Fibroblast of skin of abdomen (primary cell): ENCODE measurements at regions not wholly inside any gene's neighbourhood (a gene's known extent, or its start where the extent isn't known, plus 50 kb on each side); places are given as distances from the start of the nearest gene placed in this dataset.

Source experiments
- DNase-seq: peaks from one replicate; pipeline ENCODE4 v3.0.0-alpha.2; 2013

GRCh38 chr9:14466828-14467227 lies 152.9 kb upstream of the NFIB start:
- DNase-seq = no peak

DNA sequence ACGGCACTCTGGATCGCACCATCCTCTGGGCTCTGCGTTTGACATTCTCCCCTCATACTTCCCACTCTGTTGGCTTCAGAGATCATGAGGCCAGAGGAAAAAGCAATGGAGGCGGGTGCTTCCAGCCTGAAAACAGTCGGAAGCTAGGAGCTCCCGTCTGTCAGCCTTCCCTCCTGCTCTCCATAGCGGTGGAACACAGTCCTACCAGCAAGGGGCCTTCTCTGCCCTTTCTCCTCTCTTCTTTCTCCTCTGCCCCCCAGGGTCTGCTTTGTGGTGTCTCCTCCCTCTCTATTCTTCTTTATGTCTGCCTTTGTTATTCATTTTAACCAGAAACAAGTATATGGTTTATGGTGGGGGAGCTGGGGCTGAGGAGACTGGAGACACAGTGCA lies 152.5 kb upstream of the NFIB start:
- DNase-seq = no peak

DNA sequence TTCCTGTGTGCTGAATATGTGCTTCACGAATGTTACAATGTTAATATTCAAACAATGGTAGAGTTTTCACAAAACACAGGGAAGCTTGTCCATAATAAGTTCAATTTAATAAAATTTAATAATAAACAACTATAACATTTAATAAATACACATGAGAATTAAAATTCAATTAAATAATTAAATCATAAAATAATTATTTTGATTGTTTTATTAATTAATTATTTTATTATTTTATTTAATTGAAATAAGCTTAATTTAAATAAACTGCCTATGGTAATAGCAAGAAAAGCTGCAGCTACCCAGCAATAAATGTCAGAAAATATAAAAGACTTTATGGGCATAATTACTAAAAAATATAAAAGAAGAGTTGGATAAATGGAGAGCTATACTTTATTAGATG lies 149.0 kb upstream of the NFIB start:
- no peak for DNase-seq

DNA sequence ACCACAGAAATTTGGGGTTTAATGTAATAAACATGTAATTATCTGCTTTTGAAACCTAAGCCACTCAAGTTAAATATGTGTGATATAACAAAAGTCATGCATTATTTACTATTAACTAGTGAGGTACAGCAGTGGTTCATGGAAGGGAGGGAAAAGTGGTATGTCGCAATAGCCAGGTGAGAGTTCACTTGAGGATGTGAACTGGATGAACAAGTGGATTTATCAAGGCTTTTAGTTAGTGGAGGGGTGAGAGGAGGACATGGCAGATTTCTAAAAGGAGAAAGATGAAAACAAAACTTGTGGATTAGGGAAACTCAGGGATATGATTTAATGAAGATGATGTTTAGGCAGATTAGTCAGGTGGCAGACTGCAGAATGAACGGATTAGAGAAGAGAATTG lies 141.3 kb upstream of the NFIB start:
- no peak for DNase-seq

- DNase-seq = no peak
Observed at GRCh38 chr9:14453286-14453685, 139.3 kb upstream of the NFIB start.

GRCh38 chr9:14452539-14452938 lies 138.6 kb upstream of the NFIB start:
- DNase-seq = no peak

DNA sequence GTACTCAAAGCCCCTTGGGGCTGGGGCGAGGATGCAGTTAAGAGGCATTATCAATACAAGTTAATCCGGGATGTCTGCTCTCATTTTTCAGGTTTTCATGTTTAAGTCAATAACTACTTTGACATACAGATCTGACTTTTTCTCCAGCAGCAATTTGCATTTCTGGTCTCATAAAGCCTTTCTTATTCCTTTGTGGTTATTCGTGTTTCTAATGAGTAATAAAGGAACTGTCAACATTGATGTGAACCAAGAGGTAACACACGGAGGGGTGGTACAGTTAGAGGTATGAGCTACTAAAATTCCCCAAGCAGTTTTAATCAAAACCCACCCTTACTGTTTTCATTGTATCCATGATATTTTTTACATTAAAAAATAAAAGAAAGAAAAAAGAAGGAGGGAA lies 138.0 kb upstream of the NFIB start:
- DNase-seq = no peak

DNA sequence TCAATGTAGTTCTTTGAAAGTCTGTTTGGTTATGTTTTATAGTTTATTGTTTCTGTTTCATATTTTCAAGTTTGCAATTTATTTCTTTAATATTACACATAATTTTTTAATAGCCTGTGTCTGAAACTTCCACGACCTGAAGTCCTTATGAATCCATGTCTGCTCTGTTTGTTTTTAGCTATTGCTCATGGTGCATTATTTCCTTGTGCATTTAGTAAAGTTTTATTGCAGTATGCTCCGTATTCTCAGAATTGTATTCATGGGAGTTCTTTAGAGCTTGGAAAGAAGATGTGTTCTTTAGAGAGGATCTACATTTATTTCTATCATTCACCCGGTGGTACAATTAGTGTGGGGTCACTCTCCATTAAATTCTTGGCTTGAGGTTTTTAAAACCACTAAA lies 133.2 kb upstream of the NFIB start:
- no peak for DNase-seq

GRCh38 chr9:14445946-14446345 lies 132.0 kb upstream of the NFIB start:
- DNase-seq = no peak

DNA sequence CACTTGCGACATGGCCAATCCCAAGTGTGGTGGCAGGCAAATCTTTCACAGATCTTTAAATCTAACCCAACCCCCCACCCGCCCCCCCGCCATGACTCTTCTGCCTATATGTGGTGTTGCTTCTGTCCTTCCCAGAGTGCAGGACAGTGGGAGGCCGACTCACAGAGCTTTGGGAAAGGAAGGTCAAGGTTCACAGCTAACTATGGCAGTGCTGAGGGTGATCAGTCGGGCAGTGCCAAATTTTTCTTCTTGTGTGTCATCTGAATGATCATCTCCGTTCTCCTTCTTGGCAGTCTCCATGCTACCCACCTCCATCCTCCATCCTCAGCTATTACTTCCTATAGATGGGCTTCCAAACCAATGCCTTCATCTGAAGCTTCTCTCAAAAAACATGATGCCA lies 129.0 kb upstream of the NFIB start:
- no peak for DNase-seq

- no peak for DNase-seq
Observed at GRCh38 chr9:14441976-14442651, 128.2 kb upstream of the NFIB start.

- DNase-seq = no peak
Observed at GRCh38 chr9:14441115-14441514, 127.2 kb upstream of the NFIB start.

- no peak for DNase-seq
Observed at GRCh38 chr9:14440062-14440461, 126.1 kb upstream of the NFIB start.

- no peak for DNase-seq
Observed at GRCh38 chr9:14439555-14439954, 125.6 kb upstream of the NFIB start.

DNA sequence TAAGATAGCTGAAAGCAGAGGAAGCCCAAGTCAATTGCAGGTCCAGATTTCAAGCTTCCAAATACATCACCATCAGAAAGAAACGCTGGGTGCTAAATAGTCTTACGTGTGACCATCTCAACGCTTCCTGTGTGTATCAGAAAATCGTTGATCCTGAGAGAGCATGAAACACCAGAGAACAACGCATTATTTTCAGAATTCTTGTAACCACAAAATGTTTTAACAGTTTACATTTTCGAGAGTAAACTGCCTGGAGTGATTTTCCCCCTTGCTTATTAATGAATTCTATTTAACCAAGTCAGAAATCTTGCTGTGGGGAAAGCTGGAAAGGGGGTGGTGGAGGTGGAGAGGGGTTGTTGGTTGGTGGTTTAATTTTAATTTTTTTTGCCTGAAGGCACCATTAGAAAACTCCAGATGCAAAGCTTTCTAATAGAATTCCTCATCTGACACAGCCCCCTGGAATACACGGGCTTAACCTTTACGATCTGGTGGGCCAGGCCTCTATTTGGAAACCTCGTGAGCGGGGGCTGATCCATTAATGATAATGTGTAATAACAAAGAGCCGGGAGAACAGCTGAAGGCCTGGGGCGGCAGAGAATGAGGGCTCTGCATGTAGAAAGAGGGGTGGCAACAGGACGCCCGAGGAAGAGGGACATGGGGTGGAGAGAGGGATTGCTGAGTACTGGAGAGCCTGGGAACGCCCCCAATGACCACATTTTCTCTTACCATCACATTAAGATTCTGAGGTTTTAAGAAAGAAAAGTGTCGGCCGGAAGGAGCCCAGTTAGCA lies 124.5 kb upstream of the NFIB start:
- no peak for DNase-seq

- DNase-seq = no peak
Observed at GRCh38 chr9:14437354-14438231, 123.7 kb upstream of the NFIB start.

GRCh38 chr9:14435871-14436270 lies 121.9 kb upstream of the NFIB start:
- DNase-seq = no peak

GRCh38 chr9:14434971-14435718 lies 121.2 kb upstream of the NFIB start:
- DNase-seq = no peak

DNA sequence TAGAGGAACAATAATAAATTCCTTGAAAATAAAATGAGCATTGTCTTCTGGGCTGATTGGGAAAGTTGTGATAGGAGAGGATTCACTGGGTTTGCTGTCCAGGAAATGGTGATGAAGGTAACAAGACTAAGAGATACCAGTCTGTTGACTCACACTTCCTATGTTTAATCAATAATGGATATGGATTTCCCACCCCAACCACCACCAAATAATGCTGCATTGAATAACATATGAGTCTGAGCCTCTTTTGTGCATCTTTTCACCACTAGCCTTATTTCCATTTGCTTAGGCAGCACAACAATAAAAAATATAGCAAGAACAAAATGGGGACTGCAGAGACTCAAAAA lies 120.2 kb upstream of the NFIB start:
- no peak for DNase-seq

DNA sequence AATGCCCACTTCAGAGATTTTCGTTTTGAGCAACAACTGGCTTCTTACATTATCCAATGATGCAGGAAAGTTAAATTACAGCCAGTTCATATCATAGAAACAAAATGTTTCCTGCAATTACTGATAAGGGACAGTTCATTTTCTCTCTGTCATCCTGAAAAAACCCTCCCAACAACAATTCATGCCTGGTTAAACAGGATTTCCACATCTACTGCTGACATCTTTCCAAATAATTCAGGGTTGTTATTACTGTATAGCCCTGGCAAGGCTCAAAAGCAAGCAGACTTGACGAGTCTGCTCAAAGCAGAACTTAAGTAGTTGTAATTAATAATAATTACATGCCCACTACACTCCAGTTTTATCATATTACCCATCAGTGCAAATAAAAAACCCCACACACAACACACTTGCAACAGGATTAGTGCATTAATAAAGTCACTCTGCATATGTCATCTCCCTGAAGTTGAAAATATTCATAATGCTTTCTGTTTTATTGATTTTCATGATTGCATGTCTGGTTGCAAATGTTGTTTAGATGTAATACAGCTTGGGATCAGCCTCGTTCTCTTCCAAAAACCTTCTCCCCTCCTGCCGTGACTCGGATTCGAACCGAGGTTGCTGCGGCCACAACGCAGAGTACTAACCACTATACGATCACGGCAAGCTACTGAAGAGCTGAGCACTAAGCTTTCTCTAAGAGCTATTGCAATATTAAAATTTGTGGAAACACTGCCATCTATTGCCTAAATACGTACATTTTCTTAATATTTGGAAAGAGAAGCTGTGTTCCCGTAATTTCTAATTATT lies 119.6 kb upstream of the NFIB start:
- DNase-seq = peak; percentile 63

DNA sequence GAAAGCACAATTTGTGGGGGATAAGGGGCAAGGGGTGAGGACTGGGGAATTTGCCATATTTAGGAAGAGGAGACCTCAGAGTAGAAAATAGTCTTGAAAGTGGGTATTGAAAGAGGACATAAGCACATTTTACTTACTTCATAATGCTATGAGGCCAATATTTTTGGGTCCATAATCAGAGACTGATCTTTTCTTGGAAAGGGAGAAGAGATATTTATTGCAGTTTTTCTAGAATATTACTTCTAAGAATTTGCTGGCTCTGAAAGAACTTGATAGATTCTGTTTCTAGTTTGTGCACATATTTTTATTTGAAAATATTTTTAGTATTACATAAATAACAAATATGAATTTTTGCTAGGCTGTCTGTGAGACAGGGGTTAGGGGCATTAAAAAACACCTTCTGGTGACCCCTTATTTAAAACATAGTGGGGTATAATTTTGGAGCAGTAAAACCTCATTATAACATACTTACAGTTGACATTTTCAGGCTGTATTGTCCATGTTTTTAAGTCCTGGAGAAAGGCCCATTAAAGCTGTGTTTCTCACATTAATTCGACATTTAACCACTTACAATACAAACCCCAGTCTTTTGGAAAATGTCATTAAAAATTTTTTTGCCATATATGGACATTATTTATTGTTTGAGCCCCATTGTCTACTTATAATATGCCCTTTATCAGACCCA lies 118.9 kb upstream of the NFIB start:
- no peak for DNase-seq
